Fibroblast of gingiva (primary cell): ENCODE measurements at regions not wholly inside any gene's neighbourhood (a gene's known extent, or its start where the extent isn't known, plus 50 kb on each side); places are given as distances from the start of the nearest gene placed in this dataset.
"Not testable (repeated sequence)": the region's sequence is repeated elsewhere in the genome, so short reads cannot be mapped to it uniquely, and the experiment has no call there.

Experiments
- DNase-seq: peaks from one replicate; pipeline ENCODE4 v3.0.0-alpha.2; 2011; ENCODE audit warnings: low read depth

GRCh38 chr4:132094017-132094416 lies 1055.1 kb upstream of the PCDH10 start:
- no peak for DNase-seq

DNA sequence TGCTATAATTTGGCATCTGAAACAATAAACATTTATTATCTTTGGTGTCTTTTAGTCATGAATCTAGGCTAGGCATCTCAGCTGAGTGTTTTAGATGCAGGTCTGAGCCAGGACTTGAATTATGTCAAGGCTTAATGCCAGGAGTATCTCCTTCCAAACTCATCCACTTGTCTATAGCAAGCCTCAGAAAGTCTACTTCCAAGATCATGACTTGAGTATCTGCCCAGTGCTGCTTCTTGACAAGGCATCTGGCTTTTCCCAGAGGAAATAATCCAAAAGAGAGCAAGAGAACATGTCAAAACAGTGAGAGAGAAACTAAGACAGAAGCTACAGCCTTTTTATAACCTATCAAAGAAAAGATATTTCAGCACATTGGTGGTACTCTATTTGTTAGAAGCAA lies 1052.1 kb upstream of the PCDH10 start:
- peak; percentile 11 for DNase-seq

DNA sequence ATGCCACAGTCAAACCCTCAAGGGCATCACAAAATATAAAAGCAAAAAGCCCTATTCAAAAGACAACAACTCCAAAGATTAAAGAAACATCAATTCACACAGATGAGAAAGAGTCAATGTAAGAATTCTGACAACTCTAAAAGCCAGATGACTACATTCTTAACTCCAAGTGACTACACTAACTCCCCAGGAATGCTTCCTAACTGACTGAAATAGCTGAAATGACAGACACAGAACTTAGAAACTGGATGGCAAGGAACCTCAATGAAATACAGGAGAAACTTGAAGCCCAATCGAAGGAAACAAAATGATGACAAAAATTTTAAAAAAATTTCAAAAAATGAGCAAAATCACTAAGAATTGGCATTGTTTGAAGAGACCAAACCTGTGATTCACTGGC lies 1047.6 kb upstream of the PCDH10 start:
- peak; percentile 2 for DNase-seq

- peak; percentile 52 for DNase-seq
Measured at GRCh38 chr4:132108784-132109183, 1040.3 kb upstream of the PCDH10 start.

- peak; percentile 1 for DNase-seq
Measured at GRCh38 chr4:132114885-132115284, 1034.2 kb upstream of the PCDH10 start.

- not testable (repeated sequence) for DNase-seq
Measured at GRCh38 chr4:132122741-132123140, 1026.4 kb upstream of the PCDH10 start.

- peak; percentile 5 for DNase-seq
Measured at GRCh38 chr4:132123870-132124623, 1025.0 kb upstream of the PCDH10 start.

- DNase-seq, result no peak
Measured at GRCh38 chr4:132124624-132124974, 1024.5 kb upstream of the PCDH10 start.

DNA sequence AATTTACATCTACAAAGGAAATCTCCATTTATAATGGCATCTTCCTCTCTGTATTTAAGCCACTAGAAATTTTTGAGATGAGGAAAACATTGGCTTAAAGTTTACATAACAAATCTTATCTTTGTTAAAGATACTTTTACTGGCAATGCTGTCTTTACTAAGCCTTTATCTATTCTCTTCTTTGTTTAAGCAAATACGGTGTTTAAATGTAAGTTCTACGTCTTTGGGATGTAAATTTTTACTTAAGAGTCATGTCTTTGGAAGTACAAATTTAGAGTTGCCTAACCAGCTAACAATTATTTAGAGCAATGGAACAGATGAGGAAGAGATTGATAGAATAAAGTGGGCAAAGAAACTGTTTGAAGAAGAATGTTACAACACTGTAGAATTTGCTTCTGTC lies 1024.0 kb upstream of the PCDH10 start:
- DNase-seq, result no peak

DNA sequence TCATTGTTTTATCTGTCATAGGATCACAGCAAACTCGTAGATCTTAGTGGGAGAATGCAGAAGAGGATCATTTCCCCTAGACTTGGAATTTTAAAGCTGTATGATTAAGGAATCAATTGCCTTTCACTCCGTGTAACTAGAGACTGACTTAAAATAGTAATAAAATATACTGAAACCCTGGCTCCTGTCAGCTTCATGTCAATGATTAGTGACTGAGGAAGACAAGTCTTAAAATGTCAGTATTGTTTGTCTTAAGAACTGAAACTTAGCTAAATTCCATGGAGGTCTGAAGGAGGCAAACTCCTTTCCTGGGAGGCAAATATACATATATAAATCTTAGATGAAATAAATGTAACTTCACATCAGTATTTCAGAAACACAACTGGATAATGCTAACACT lies 1016.7 kb upstream of the PCDH10 start:
- DNase-seq, result no peak

DNA sequence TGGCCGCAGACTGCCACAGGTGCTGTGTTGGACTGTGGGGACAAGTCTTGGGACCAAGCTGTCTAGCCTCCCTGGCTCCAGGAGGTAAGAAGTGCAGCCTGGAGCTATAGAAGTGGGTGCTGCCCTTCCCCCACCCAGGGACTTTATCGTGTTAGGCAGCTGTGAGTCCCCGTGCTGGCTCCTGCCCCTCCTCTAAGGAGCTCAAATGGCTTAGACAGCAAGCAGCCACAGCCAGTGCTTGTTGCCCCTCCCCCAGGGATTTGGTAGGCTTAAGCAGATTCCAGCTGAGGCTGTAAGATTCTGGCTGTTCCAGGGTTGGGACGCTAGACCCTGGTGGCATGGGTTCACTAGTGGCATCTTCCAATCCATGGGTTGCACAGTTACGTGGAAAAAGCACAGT lies 979.4 kb upstream of the PCDH10 start:
- no peak for DNase-seq

- DNase-seq, result peak; percentile 26
Measured at GRCh38 chr4:132180020-132180427, 969.1 kb upstream of the PCDH10 start.

- peak; percentile 1 for DNase-seq
Measured at GRCh38 chr4:132195176-132195575, 953.9 kb upstream of the PCDH10 start.

DNA sequence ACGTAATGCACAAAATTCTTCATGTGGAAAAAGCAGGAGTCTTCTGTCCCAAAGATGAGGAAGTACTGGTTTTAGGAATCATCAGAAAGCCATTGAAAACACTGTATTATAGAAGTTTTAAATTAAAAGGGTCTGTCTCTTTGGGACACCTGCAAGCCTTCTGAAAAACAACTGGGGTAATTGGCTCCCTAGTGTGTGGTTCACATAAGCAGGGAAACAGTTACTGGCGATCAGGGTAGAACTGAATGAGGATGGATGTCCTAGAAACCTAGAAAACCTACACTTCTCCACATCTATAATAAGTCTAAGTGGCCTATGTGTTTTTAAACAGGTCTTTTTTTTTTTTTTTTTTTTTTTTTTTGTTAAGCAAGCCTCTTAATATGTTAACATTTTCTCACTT lies 945.5 kb upstream of the PCDH10 start:
- DNase-seq, result no peak

GRCh38 chr4:132214519-132214918 lies 934.6 kb upstream of the PCDH10 start:
- DNase-seq, result no peak

DNA sequence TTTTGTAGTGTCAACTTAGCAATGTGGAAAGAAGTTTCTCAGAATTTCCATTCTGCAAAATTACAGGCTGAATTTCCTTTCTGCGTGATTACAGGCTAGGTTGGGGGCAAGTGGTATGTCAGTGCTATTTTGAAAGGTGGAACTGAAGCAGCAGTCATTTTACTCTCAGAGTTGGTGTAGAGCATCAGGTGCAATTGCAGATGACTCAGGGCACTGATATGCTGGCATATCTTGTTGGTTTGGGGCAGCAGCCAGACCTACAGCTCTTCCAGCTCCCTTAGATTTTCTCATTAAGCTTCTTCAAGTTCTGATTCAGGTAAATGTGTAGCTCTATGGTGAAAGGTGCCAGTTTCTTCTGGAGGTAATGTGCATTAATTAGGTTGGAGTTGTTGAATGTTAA lies 930.7 kb upstream of the PCDH10 start:
- DNase-seq, result no peak

GRCh38 chr4:132227151-132227856 lies 921.8 kb upstream of the PCDH10 start:
- DNase-seq, result no peak

GRCh38 chr4:132227857-132228165 lies 921.3 kb upstream of the PCDH10 start:
- DNase-seq, result not testable (repeated sequence)

GRCh38 chr4:132228676-132229075 lies 920.4 kb upstream of the PCDH10 start:
- DNase-seq, result no peak

DNA sequence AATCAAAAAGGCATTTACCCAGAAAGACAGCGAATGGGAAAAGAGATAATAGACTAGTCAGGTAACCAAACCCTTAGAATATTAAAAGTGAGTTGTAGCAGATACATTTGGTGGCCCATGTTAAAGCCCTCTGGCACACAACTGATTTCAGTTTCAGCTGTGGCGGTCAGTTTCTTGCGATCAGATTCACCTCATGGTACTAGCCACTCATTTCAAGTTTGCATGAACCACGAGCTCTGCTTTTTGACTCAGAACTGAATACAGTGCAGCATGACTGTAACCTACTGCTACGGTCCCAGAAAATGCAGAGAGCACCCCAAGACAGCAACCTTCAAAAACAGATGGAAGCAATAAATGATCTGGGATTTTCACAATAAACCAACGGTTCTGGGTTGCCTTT lies 919.1 kb upstream of the PCDH10 start:
- DNase-seq, result no peak

DNA sequence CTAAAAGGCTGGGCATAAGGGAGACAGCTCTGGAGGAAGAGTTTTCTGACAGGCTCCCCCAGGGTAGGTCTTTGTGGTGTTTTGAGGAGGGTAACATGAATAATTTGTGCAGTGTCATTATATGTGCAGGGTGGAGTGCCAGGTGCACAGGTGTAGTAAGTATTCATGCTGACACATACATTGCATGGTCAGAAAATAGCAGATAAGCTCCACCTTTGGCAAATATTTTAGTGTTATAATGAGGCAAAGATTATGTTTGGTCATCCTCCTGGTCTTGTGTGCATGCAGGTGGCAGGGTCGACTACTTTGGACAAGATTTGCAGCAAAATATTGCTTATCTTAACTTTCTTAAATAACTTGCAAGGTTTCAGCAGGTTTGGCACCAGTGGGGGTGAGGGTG lies 910.4 kb upstream of the PCDH10 start:
- DNase-seq, result no peak

DNA sequence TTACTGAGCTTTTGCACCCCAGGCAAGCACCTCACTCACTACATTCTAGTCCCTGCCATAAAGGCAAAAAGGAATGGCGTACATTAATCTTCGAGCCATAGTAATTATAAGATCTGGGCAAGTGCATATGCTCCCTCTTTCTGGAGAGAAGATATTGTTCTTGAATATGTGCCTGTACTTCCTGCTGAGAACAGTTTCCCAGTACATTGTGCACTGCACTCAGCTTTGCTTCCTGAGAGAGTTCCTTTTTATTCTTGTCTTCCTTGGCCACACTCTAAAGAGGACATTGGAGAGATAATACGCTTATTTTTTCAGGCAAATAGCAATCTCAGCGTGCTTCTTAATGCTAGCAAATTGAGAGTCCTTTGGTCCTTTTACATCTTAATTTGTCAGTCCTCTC lies 909.0 kb upstream of the PCDH10 start:
- no peak for DNase-seq

DNA sequence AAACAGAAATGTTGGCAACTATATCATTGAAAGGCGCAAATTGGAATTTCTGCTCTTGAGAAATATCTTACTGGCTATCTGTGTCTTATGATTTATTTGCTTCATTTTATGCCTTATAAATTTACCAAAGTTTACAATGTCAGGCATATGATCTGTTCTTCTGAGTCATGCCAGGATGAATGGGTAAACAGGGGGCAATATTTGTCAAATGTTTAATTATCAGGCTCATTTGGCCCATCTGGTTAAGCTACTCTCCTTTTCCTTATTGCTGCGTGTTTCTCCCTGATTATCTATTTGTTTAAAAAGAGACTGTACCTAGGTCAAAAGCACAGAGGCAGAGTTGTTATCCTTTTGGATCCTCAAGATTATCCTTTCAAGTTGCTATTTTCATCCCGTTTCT lies 903.8 kb upstream of the PCDH10 start:
- no peak for DNase-seq

GRCh38 chr4:132264176-132264575 lies 884.9 kb upstream of the PCDH10 start:
- peak; percentile 1 for DNase-seq
